ENCODE measurements at regions not wholly inside any gene's neighbourhood (a gene's known extent, or its start where the extent isn't known, plus 50 kb on each side); places are given as distances from the start of the nearest gene placed in this dataset.

DNA sequence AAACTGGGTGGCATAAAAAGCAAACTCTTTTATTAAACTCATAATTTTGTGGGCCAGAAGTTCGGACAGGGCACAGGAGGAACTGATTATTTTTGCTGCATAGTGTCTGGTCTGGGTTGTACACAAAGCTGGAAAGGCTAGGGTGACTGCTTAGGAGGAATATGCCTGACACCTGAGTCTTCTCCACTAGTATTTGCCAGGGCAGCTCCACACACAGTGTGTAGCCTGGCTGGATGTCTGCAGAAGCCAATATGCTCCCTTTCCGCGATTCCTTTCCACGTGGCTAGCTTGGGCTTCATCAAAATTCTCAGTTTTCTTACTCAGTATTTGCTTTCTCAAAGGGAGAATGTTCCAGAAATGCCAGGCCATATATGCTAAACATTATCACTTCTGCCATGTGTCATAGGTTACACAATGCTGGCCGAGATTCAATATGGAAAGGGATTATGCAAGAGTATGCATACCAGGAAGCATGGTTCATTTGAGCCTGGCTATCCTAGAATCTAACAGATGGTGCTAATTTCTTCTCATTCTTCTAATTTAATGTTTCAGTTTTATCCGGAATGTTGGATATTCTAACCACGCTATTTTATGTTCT lies 142.7 kb upstream of the DOK6 start:
- no peak for TF ChIP-seq CTCF (IDR thresholded peaks at IDR 0.05; ENCODE audit: insufficient read depth, low read depth, low read length, missing control alignments)
- no peak overlapping the region for H3K4me3 ChIP-seq (ENCODE audit: low read depth, low read length)
- no peak for DNase-seq (ENCODE audit: low read depth)

DNA sequence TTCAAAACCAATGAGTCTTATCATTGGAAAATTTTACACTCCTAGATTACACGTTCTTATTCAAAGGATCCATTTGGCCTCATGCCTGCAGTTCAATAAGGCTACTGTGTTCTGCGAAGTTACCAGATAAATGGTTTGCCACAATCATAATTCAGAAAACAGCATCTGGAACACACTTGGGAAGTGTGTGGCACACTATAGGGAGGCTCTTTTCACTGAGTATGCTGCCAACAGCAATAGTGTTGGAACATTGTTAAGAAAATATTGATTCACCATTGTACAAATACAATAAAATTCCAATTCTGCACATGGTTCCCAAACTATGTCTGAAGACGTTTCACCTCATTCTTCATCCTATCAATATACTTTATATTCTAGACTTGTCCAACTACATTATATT lies 141.4 kb upstream of the DOK6 start:
- no peak for TF ChIP-seq CTCF (IDR thresholded peaks at IDR 0.05; ENCODE audit: insufficient read depth, low read depth, low read length, missing control alignments)
- no peak for DNase-seq (ENCODE audit: low read depth)
- no peak overlapping the region for H3K4me3 ChIP-seq (ENCODE audit: low read depth, low read length)

DNA sequence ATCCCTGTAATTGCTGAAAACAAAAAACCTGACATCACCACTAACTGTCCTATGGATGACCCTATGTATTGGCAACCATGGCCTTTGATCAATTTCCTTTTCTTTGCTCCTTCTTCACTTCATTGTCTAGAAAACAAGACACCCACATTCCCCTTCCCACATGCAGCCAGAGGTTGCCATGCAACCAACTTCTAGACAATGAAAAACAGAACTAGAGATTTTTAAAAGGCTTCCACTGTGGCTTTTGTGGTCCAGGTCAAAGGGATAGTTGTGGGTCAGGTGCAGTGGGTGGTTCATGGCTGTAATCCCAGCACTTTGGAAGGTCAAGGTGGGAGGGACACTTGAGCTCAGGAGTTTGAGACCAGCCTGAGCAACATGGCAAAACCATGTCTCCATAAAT lies 139.3 kb upstream of the DOK6 start:
- H3K4me3 ChIP-seq (ENCODE audit: low read depth, low read length) = no peak overlapping the region

DNA sequence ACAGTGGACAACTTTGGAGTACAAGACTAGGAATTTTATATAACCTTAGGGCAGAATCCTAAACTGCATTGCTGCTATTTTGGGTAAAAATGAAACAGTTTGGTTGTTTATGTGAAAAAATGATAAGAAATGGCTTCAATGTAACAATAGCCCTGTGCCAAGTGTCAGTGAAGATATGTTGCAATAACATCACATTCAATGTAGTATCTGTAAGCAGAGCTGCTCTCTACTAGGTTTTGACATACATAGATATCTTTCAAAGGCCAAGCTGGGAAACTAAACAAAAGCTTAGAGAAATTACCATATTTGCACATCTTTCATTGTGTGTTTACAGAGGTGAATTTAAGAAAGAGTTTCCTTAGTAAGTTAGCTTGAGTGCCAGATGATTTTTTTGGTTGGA lies 135.0 kb upstream of the DOK6 start:
- no peak for DNase-seq (ENCODE audit: low read depth)
- H3K4me3 ChIP-seq (ENCODE audit: low read depth, low read length) = no peak overlapping the region
- TF ChIP-seq CTCF (IDR thresholded peaks at IDR 0.05; ENCODE audit: insufficient read depth, low read depth, low read length, missing control alignments) = no peak

More for the DNA sequence above, 139.3 kb upstream of the DOK6 start:
- no peak for TF ChIP-seq CTCF (IDR thresholded peaks at IDR 0.05; ENCODE audit: insufficient read depth, low read depth, low read length, missing control alignments)
- peak; percentile 5 for DNase-seq (ENCODE audit: low read depth)

DNA sequence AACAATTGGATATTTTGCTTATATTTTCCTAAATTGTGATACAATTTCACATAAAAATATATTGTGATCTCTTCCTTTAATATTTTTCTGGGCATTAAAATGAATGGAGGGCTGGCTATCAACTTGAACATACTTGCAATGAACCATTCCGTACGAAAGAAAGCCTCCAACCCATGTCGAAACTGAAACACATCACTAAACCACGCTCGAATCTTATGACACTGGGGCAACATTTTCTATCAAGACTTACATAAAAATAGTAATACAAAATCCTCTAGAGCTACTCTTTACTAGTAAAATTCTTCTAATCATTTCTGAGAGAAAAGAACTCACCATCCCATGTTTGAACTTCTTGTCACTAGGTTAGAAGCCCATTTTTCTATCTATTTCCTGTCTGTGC lies 132.8 kb upstream of the DOK6 start:
- TF ChIP-seq CTCF (IDR thresholded peaks at IDR 0.05; ENCODE audit: insufficient read depth, low read depth, low read length, missing control alignments) = no peak
- no peak for DNase-seq (ENCODE audit: low read depth)
- H3K4me3 ChIP-seq (ENCODE audit: low read depth, low read length) = no peak overlapping the region

GRCh38 chr18:69282371-69282770 lies 118.3 kb upstream of the DOK6 start:
- no peak overlapping the region for H3K4me3 ChIP-seq (ENCODE audit: low read depth, low read length)
- TF ChIP-seq CTCF (IDR thresholded peaks at IDR 0.05; ENCODE audit: insufficient read depth, low read depth, low read length, missing control alignments) = no peak

DNA sequence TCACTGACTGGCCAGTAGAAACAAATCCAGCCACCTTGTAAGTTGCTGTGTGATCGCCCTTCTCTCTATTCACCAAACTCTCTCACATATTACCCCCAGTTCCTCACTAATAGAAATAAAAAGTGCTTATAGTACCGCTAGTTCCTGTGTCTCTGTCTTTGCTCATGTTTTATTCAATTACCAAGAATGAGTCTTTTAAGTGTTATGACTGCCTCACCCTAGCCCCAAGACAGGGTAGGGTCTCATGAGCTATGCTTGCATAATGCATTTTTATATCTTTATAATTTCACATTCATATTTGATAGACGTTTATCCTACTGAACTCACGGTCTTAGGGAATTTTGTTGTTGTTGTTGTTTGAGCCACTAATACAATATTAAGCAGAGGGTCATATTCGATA lies 109.6 kb upstream of the DOK6 start:
- no peak for DNase-seq (ENCODE audit: low read depth)
- TF ChIP-seq CTCF (IDR thresholded peaks at IDR 0.05; ENCODE audit: insufficient read depth, low read depth, low read length, missing control alignments) = no peak
- no peak overlapping the region for H3K4me3 ChIP-seq (ENCODE audit: low read depth, low read length)

More at GRCh38 chr18:69282371-69282770, 118.3 kb upstream of the DOK6 start:
- no peak for DNase-seq (ENCODE audit: low read depth)
